DMS53 (cell line): ENCODE measurements at regions not wholly inside any gene's neighbourhood (a gene's known extent, or its start where the extent isn't known, plus 50 kb on each side); places are given as distances from the start of the nearest gene placed in this dataset.
"Not testable (repeated sequence)": the region's sequence is repeated elsewhere in the genome, so short reads cannot be mapped to it uniquely, and the experiment has no call there.

Source experiments
- DNase-seq: peaks from one replicate; lab custom pipeline; 2025; lab: John Stamatoyannopoulos, UW

DNA sequence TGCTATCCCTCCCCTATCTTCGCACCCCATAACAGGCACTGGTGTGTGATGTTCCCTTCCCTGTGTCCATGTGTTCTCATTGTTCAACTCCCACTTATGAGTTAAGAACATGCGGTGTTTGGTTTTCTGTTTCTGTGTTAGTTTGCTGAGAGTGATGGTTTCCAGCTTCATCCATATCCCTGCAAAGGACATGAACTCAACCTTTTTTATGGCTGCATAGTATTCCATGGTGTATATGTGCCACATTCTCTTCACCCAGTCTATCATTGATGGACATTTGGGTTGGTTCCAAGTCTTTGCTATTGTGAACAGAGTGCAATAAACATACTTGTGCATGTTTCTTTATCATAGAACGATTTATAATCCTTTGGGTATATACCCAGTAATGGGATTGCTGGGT is 84.7 kb upstream of the GATB start:
- DNase-seq: not testable (repeated sequence)

DNA sequence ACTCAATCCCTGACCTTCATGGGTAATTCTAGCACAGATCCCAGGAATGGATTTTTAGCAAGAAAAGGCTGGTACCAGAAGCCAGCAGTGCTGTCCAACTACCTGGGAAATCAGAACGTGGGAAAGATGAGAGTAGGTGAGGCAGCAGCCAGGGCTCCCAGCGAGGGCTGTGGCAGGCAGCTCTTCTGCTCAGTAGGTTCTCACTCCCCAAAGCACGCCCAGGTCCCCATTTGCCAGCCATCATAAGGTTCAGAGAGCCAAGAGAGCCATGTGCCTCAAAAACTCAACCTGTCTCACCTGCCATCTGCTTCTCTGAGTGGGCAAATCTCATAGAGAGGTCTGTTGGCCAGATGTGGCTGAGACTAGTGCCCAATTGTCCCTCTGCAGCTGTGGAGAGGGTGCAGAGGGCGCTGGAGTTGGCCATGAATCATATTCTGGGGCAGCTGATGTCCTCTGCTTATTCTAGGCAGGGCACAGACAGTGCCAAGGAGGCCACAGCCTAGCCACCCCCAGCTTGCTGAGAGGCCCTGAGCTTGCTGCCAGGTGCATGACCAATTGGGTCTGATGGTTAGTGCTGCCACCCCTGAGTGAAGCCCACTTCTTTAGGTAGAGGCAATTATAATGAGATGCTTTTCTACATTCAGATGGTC is 81.7 kb upstream of the GATB start:
- no peak for DNase-seq

DNA sequence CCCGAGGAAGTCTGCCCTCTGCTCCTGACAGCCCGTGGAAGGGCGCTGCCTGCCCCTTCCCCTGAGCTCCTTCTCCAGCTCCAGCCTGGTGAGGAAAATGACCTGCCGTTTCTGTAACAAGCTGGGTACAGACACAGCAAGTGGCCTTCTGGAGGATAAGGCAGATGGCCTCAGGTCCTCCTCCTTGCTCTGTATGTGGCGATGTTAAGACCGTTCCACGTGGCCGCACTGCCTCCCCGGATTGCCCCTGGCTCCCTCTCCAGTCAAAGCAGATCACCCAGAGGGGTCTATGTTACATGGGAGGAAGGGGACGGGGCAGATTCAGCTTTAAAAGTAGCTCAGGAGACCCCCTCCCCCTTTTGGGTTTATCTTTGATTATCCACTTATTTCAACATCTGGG is 80.3 kb upstream of the GATB start:
- no peak for DNase-seq

DNA sequence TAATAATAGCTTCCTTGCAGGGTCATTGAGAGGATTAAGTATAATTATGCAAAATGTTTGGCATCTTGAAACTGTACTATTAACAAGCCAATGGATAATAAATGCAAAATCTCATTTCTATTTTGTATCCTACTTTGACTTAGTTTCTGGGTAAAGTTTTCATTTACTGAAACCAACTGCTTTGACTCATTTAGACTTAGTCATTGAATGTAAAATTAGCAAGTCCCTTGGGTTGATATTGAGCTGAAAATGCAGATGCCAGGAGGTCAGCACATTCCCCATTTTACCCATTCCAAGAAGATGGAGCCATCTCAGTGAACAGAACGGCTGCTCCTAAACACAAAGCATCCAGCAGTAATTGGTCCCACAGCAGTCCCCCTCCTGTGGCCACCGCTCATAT is 74.7 kb upstream of the GATB start:
- DNase-seq: no peak

DNA sequence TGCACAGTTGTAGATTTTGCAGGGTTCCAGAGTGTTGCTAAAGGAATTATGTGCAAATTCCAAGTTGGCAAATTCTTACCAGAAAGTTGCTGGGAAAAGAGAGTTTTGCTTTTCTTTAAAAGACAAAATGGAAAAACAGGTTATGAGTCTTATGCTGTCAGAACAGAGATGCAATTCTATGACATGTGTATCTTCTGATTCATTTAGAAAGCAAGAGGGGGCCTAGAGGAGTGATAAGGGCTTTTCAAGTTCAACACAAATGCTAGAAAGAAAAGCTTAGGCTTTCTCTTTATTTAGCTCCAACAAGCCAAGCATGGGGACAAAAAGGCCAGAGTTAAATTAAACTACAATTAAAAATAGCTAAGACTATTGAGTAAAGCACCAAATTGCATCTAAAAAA is 72.4 kb upstream of the GATB start:
- DNase-seq: no peak

DNA sequence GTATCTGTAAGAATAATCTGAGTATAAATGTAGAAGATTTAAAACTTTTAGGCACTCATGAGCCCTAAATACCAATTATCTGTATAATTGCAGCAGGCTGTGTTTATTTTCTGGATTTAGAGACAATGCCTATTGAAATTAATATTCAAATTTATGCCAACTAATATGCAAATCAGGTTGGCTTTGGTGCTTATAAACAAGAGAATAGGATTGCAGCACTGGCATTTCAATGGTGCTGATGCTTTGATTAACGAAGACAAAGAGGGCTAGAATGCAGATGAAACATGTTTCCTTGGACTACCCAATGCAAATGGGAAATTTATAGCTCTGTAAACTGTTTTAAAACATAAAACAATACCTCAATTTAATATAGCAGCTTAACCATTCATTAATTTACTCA is 70.7 kb upstream of the GATB start:
- DNase-seq: no peak

DNA sequence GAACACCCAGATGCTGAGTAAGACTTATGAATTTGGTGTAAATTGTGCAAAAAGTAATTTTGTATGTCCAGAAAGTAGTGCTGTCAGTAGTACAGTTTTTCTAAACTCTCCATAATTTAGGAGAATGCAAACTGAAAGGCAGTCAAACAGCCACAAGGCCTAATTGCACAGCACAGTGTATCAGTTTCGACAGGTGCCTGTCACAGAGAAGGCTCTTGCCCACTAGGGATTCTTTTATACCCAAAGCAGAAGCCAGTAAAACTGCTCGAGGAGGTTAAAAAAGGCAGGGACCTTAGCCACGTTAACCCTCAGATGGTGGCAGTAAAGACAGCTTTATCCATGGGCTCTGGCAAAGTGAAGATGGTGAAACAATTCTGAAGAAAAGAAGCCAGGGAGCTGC is 69.4 kb upstream of the GATB start:
- DNase-seq: no peak

DNA sequence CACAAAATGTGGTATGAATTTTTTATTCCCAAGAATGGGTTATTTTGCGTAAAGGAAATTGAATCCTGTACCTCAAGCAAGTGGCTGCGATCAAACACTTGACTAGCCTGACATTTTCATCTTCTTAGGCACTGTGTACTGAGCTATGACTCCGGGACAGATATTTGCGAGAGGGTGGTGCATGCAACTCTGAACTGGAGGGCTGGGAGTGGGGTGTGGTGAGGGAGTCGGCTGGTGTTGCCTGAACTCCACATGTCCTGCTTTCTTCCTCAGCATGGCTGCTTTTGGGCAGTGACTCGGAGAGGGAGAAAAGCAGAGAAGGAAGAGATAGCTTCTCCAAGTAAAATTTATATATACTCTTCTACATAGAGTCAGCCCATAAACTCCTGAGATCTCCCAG is 68.5 kb upstream of the GATB start:
- no peak for DNase-seq

DNA sequence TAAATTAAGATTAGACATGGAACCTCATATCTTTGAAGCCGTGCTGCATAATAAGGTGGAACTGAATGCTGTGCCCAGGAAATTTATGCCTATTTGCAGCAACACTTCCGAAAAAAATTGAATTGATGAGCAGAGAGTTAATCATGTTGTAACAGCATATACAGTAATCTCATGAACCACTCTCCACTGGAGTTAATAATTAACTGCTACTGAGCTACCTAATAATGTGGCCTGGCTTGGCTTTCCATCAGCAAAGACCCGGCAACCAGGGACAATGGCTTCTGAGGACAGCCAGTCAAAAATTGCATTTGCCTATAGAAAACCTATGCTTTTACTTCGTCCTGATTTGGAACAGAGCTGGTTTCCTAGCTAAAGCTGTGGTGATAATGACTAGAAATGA is 63.8 kb upstream of the GATB start:
- DNase-seq: peak; percentile 75

DNA sequence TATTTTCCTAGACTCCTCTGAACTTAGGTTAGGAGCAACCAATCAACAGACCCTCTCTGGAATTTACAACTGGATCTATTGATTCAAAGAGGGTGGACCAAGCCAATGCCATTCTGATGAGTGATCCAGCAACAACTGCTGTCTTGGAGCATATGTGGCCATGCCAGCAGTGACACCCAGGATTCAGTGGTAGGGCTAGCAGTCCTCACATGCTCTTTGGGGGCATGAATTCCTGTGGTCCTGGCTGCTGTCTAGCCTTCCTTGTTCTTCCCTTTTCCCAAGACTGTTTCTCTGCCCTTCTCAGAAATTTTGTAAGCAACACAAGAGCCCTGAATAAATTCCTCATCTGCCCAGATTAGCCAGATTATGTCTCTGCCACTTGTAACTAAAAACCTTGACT is 61.5 kb upstream of the GATB start:
- no peak for DNase-seq

DNA sequence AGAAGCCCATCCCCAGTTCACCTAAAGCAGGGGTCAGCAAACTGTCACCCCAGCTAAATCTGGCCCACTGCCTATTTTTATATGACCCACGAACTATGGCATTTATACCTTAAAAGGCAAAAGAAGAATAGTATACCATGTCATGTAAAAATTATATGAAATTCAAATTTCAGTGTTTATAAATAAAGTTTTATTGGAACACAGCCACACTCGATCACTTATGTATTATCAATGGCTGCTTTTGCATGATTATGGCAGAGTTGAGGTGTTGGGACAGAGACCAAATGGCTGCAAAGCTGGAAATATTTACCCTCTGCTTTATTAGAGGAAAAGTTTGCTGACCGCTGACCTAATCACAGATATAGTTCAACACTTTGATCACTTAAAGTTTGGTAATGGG is 59.2 kb upstream of the GATB start:
- DNase-seq: no peak

DNA sequence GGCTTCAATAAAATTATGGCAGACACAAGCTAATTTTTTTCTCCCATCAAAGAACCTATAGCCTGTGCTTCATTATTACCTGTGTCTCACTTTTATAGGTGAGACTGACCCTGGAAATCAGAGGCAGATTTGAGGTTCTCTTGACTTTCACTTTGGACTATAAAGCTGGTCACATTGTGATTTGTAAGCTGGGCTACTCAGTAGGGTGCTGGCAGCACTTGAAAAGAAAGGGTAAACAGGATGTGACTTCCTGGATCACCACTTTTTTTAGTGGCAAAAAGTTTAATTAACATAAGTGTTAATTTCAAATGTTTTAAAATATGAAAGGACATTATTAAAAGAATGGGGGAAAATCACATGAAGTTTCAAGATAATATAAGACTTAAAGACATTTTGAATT is 50.6 kb upstream of the GATB start:
- peak; percentile 5 for DNase-seq
